ENCODE measurements at regions not wholly inside any gene's neighbourhood (a gene's known extent, or its start where the extent isn't known, plus 50 kb on each side); places are given as distances from the start of the nearest gene placed in this dataset.
A peak's percentile ranks its signal among the peaks of the same experiment; 100 is the strongest.

- Mint-ChIP-seq H3K4me1 (ENCODE audit: low read depth) (no peaks in the 10 kb centered on the region), H3K27me3 (peaks cover 3% of the 10 kb centered on the region), H3K9me3 (peaks cover 9% of the 10 kb centered on the region), H3K36me3 (ENCODE audit: low read depth) (no peaks in the 10 kb centered on the region), H3K27ac (no peak overlapping the region), H3K4me3 (no peak overlapping the region)
Observed at GRCh38 chr7:106797937-106798336, 67.1 kb upstream of the PIK3CG start.

- Mint-ChIP-seq H3K36me3 (ENCODE audit: low read depth) (no peaks in the 10 kb centered on the region), H3K27ac (no peak overlapping the region), H3K9me3 (no peaks in the 10 kb centered on the region), H3K4me3 (no peak overlapping the region), H3K27me3 (peaks cover 9% of the 10 kb centered on the region), H3K4me1 (ENCODE audit: low read depth) (no peaks in the 10 kb centered on the region)
Observed at GRCh38 chr7:106802589-106802988, 62.5 kb upstream of the PIK3CG start.

- peaks cover 4% of the 10 kb centered on the region for H3K4me1 Mint-ChIP-seq (ENCODE audit: low read depth)
- H3K36me3 Mint-ChIP-seq (ENCODE audit: low read depth) = no peaks in the 10 kb centered on the region
Observed at GRCh38 chr7:106806556-106806955, 58.5 kb upstream of the PIK3CG start.

GRCh38 chr7:106807474-106807873 lies 57.6 kb upstream of the PIK3CG start:
- Mint-ChIP-seq H3K27me3 (peaks cover 6% of the 10 kb centered on the region), H3K9me3 (no peaks in the 10 kb centered on the region), H3K4me1 (ENCODE audit: low read depth) (peaks cover 11% of the 10 kb centered on the region), H3K4me3 (no peak overlapping the region), H3K27ac (peak overlapping the region; percentile 8), H3K36me3 (ENCODE audit: low read depth) (no peaks in the 10 kb centered on the region)

More at GRCh38 chr7:106806556-106806955, 58.5 kb upstream of the PIK3CG start:
- Mint-ChIP-seq H3K4me3 (no peak overlapping the region), H3K27me3 (peaks cover 6% of the 10 kb centered on the region), H3K9me3 (no peaks in the 10 kb centered on the region), H3K27ac (no peak overlapping the region)

- Mint-ChIP-seq H3K9me3 (no peaks in the 10 kb centered on the region), H3K27me3 (no peaks in the 10 kb centered on the region), H3K27ac (no peak overlapping the region), H3K4me1 (ENCODE audit: low read depth) (peaks cover 11% of the 10 kb centered on the region), H3K4me3 (no peak overlapping the region), H3K36me3 (ENCODE audit: low read depth) (no peaks in the 10 kb centered on the region)
Observed at GRCh38 chr7:106808967-106809635, 56.0 kb upstream of the PIK3CG start.

GRCh38 chr7:106811472-106811871 lies 53.6 kb upstream of the PIK3CG start:
- peaks cover 11% of the 10 kb centered on the region for H3K4me1 Mint-ChIP-seq (ENCODE audit: low read depth)
- no peak overlapping the region for H3K27ac Mint-ChIP-seq
- no peaks in the 10 kb centered on the region for H3K36me3 Mint-ChIP-seq (ENCODE audit: low read depth)
- H3K4me3 Mint-ChIP-seq = no peak overlapping the region
- H3K27me3 Mint-ChIP-seq = no peaks in the 10 kb centered on the region
- H3K9me3 Mint-ChIP-seq = no peaks in the 10 kb centered on the region

GRCh38 chr7:106812027-106812643 lies 52.9 kb upstream of the PIK3CG start:
- Mint-ChIP-seq H3K9me3 (no peaks in the 10 kb centered on the region), H3K27me3 (no peaks in the 10 kb centered on the region), H3K36me3 (ENCODE audit: low read depth) (no peaks in the 10 kb centered on the region), H3K4me3 (no peak overlapping the region), H3K27ac (no peak overlapping the region), H3K4me1 (ENCODE audit: low read depth) (peaks cover 11% of the 10 kb centered on the region)

GRCh38 chr7:106813705-106814305 lies 51.3 kb upstream of the PIK3CG start:
- Mint-ChIP-seq H3K27me3 (no peaks in the 10 kb centered on the region), H3K4me1 (ENCODE audit: low read depth) (peaks cover 11% of the 10 kb centered on the region), H3K4me3 (no peak overlapping the region), H3K36me3 (ENCODE audit: low read depth) (no peaks in the 10 kb centered on the region), H3K27ac (no peak overlapping the region), H3K9me3 (no peaks in the 10 kb centered on the region)

- H3K4me1 Mint-ChIP-seq (ENCODE audit: low read depth) = peaks cover 11% of the 10 kb centered on the region
Observed at GRCh38 chr7:106814887-106815286, 50.2 kb upstream of the PIK3CG start.

More at GRCh38 chr7:106814887-106815286, 50.2 kb upstream of the PIK3CG start:
- Mint-ChIP-seq H3K27me3 (no peaks in the 10 kb centered on the region), H3K9me3 (no peaks in the 10 kb centered on the region), H3K36me3 (ENCODE audit: low read depth) (no peaks in the 10 kb centered on the region), H3K27ac (no peak overlapping the region), H3K4me3 (no peak overlapping the region)

Measured in stimulated activated naive CD8-positive, alpha-beta T cell treated with anti-CD3 and anti-CD28 coated beads, Interleukin-15, Interleukin-2, amounts not matched to agents 100 ng/mL and 50 ng/mL, for 24 hours (primary cell).